ENCODE measurements at regions not wholly inside any gene's neighbourhood (a gene's known extent, or its start where the extent isn't known, plus 50 kb on each side); places are given as distances from the start of the nearest gene placed in this dataset.

GRCh38 chr2:40716879-40717278 is 265.0 kb upstream of the SLC8A1 start:
- no peak for DNase-seq (ENCODE audit: extremely low spot score)
- TF ChIP-seq CTCF (IDR thresholded peaks at IDR 0.05; ENCODE audit: control extremely low read depth, extremely low read depth, low read depth, missing control alignments), result no peak
- CTCF ChIA-PET, result no interaction called here
- POLR2A ChIA-PET, result no interaction called here

GRCh38 chr2:40719414-40719813 is 267.5 kb upstream of the SLC8A1 start:
- ChIA-PET POLR2A (no interaction called here), CTCF (no interaction called here)
- no peak for DNase-seq (ENCODE audit: extremely low spot score)
- TF ChIP-seq CTCF (IDR thresholded peaks at IDR 0.05; ENCODE audit: control extremely low read depth, extremely low read depth, low read depth, missing control alignments), result no peak

- no peak for TF ChIP-seq CTCF (IDR thresholded peaks at IDR 0.05; ENCODE audit: control extremely low read depth, extremely low read depth, low read depth, missing control alignments)
- ChIA-PET POLR2A (no interaction called here), CTCF (no interaction called here)
- DNase-seq (ENCODE audit: extremely low spot score), result no peak
These were observed 269.7 kb upstream of the SLC8A1 start for GRCh38 chr2:40721595-40721994.

GRCh38 chr2:40723194-40723593 is 271.3 kb upstream of the SLC8A1 start:
- POLR2A ChIA-PET, result no interaction called here
- DNase-seq (ENCODE audit: extremely low spot score), result no peak
- no peak for TF ChIP-seq CTCF (IDR thresholded peaks at IDR 0.05; ENCODE audit: control extremely low read depth, extremely low read depth, low read depth, missing control alignments)
- CTCF ChIA-PET, result no interaction called here

GRCh38 chr2:40725040-40725439 is 273.1 kb upstream of the SLC8A1 start:
- ChIA-PET CTCF (interaction anchor here (0.9 to 1.1 kb wide), 2 partner anchors 10 to 14 kb away, joined by 3 read pairs; no protein-coding TSS in a partner anchor), POLR2A (no interaction called here)
- no peak for TF ChIP-seq CTCF (IDR thresholded peaks at IDR 0.05; ENCODE audit: control extremely low read depth, extremely low read depth, low read depth, missing control alignments)
- no peak for DNase-seq (ENCODE audit: extremely low spot score)

GRCh38 chr2:40725950-40726349 is 274.1 kb upstream of the SLC8A1 start:
- no peak for DNase-seq (ENCODE audit: extremely low spot score)
- TF ChIP-seq CTCF (IDR thresholded peaks at IDR 0.05; ENCODE audit: control extremely low read depth, extremely low read depth, low read depth, missing control alignments), result no peak
- ChIA-PET CTCF (interaction anchor here (0.9 to 1.1 kb wide), 2 partner anchors 10 to 15 kb away, joined by 3 read pairs; no protein-coding TSS in a partner anchor), POLR2A (no interaction called here)

GRCh38 chr2:40734797-40735196 is 282.9 kb upstream of the SLC8A1 start:
- ChIA-PET POLR2A (no interaction called here), CTCF (no interaction called here)
- no peak for DNase-seq (ENCODE audit: extremely low spot score)
- no peak for TF ChIP-seq CTCF (IDR thresholded peaks at IDR 0.05; ENCODE audit: control extremely low read depth, extremely low read depth, low read depth, missing control alignments)

All from GM10248 (cell line).